ENCODE measurements at regions not wholly inside any gene's neighbourhood (a gene's known extent, or its start where the extent isn't known, plus 50 kb on each side); places are given as distances from the start of the nearest gene placed in this dataset.

- Histone ChIP-seq H4K20me1 (ENCODE audit: control insufficient read depth, extremely low read depth, insufficient read depth, low read length) (no peaks in the 10 kb centered on the region), H3K4me3 (replicated peaks in 1 of 4; ENCODE audit: control extremely low read depth in 1 of 4, insufficient read depth in 1 of 4, low read depth in 3 of 4, low read length in 4 of 4) (no peak overlapping the region), H3K36me3 (ENCODE audit: control insufficient read depth, insufficient read depth, low read length) (no peaks in the 10 kb centered on the region), H3K4me1 (ENCODE audit: control insufficient read depth, extremely low read depth, insufficient read depth, low read length) (no peaks in the 10 kb centered on the region), H3K9me3 (ENCODE audit: control insufficient read depth, insufficient read depth, low read depth, low read length) (no peaks in the 10 kb centered on the region), H3K4me2 (ENCODE audit: extremely low read depth, insufficient read depth, low read length) (no peak overlapping the region), H3K79me2 (ENCODE audit: control insufficient read depth, insufficient read depth, low read length) (no peaks in the 10 kb centered on the region), H2AFZ (ENCODE audit: low read length) (no peak overlapping the region), H3K27ac (ENCODE audit: insufficient read depth, low read length) (no peak overlapping the region), H3K9ac (ENCODE audit: insufficient read depth, low read length) (no peak overlapping the region), H3K27me3 (ENCODE audit: control insufficient read depth, insufficient read depth, low read length) (no peaks in the 10 kb centered on the region)
- no peak for DNase-seq (ENCODE audit: low read depth in 2 of 2)
- TF ChIP-seq CTCF (conservative IDR thresholded peaks at IDR 0.05 in 1 of 2, IDR thresholded peaks at IDR 0.05 in 1 of 2; ENCODE audit: low read depth in 1 of 2, low read length in 2 of 2) (no peak), EZH2 (IDR thresholded peaks at IDR 0.05; ENCODE audit: low read length, missing control alignments) (no peak)
Measured at GRCh38 chr18:14942275-14942674, 194.3 kb downstream of the ANKRD30B start.

GRCh38 chr18:14943486-14943885 lies 195.5 kb downstream of the ANKRD30B start:
- H3K36me3 ChIP-seq (ENCODE audit: control insufficient read depth, insufficient read depth, low read length) = no peaks in the 10 kb centered on the region
- H3K9ac ChIP-seq (ENCODE audit: insufficient read depth, low read length) = no peak overlapping the region
- H3K4me1 ChIP-seq (ENCODE audit: control insufficient read depth, extremely low read depth, insufficient read depth, low read length) = no peaks in the 10 kb centered on the region
- DNase-seq (ENCODE audit: low read depth in 2 of 2) = no peak
- no peaks in the 10 kb centered on the region for H3K79me2 ChIP-seq (ENCODE audit: control insufficient read depth, insufficient read depth, low read length)
- no peak overlapping the region for H3K27ac ChIP-seq (ENCODE audit: insufficient read depth, low read length)
- H3K4me2 ChIP-seq (ENCODE audit: extremely low read depth, insufficient read depth, low read length) = no peak overlapping the region
- H3K9me3 ChIP-seq (ENCODE audit: control insufficient read depth, insufficient read depth, low read depth, low read length) = no peaks in the 10 kb centered on the region
- H2AFZ ChIP-seq (ENCODE audit: low read length) = no peak overlapping the region
- no peak overlapping the region for H3K4me3 ChIP-seq (replicated peaks in 1 of 4; ENCODE audit: control extremely low read depth in 1 of 4, insufficient read depth in 1 of 4, low read depth in 3 of 4, low read length in 4 of 4)
- no peaks in the 10 kb centered on the region for H4K20me1 ChIP-seq (ENCODE audit: control insufficient read depth, extremely low read depth, insufficient read depth, low read length)
- H3K27me3 ChIP-seq (ENCODE audit: control insufficient read depth, insufficient read depth, low read length) = no peaks in the 10 kb centered on the region
- no peak for TF ChIP-seq CTCF (conservative IDR thresholded peaks at IDR 0.05 in 1 of 2, IDR thresholded peaks at IDR 0.05 in 1 of 2; ENCODE audit: low read depth in 1 of 2, low read length in 2 of 2)
- no peak for TF ChIP-seq EZH2 (IDR thresholded peaks at IDR 0.05; ENCODE audit: low read length, missing control alignments)

GRCh38 chr18:14943967-14944636 lies 196.1 kb downstream of the ANKRD30B start:
- Histone ChIP-seq H3K36me3 (ENCODE audit: control insufficient read depth, insufficient read depth, low read length) (no peaks in the 10 kb centered on the region), H3K27me3 (ENCODE audit: control insufficient read depth, insufficient read depth, low read length) (no peaks in the 10 kb centered on the region), H3K9me3 (ENCODE audit: control insufficient read depth, insufficient read depth, low read depth, low read length) (no peaks in the 10 kb centered on the region)

More at GRCh38 chr18:14943967-14944636, 196.1 kb downstream of the ANKRD30B start:
- Histone ChIP-seq H3K9ac (ENCODE audit: insufficient read depth, low read length) (no peak overlapping the region), H3K4me1 (ENCODE audit: control insufficient read depth, extremely low read depth, insufficient read depth, low read length) (no peaks in the 10 kb centered on the region), H4K20me1 (ENCODE audit: control insufficient read depth, extremely low read depth, insufficient read depth, low read length) (no peaks in the 10 kb centered on the region), H3K4me2 (ENCODE audit: extremely low read depth, insufficient read depth, low read length) (no peak overlapping the region), H3K79me2 (ENCODE audit: control insufficient read depth, insufficient read depth, low read length) (no peaks in the 10 kb centered on the region), H3K4me3 (replicated peaks in 1 of 4; ENCODE audit: control extremely low read depth in 1 of 4, insufficient read depth in 1 of 4, low read depth in 3 of 4, low read length in 4 of 4) (no peak overlapping the region), H3K27ac (ENCODE audit: insufficient read depth, low read length) (no peak overlapping the region), H2AFZ (ENCODE audit: low read length) (no peak overlapping the region)
- no peak for DNase-seq (ENCODE audit: low read depth in 2 of 2)
- TF ChIP-seq CTCF (conservative IDR thresholded peaks at IDR 0.05 in 1 of 2, IDR thresholded peaks at IDR 0.05 in 1 of 2; ENCODE audit: low read depth in 1 of 2, low read length in 2 of 2) (no peak), EZH2 (IDR thresholded peaks at IDR 0.05; ENCODE audit: low read length, missing control alignments) (no peak)

Measured in fibroblast of lung (primary cell).